HG03378 (cell line): ENCODE measurements at regions not wholly inside any gene's neighbourhood (a gene's known extent, or its start where the extent isn't known, plus 50 kb on each side); places are given as distances from the start of the nearest gene placed in this dataset.

ENCODE experiments used
- ATAC-seq: cut with Tn5 transposase; IDR thresholded peaks from one replicate; pipeline ENCODE4 v1.9.1; 2021; ENCODE audit warnings: mild to moderate bottlenecking, moderate library complexity; ENCODE audit not compliant: unreplicated experiment

GRCh38 chr6:6780231-6780630 is 191.7 kb downstream of the LY86 start:
- ATAC-seq, result no peak

GRCh38 chr6:6781172-6781872 is 192.8 kb downstream of the LY86 start:
- ATAC-seq, result no peak

DNA sequence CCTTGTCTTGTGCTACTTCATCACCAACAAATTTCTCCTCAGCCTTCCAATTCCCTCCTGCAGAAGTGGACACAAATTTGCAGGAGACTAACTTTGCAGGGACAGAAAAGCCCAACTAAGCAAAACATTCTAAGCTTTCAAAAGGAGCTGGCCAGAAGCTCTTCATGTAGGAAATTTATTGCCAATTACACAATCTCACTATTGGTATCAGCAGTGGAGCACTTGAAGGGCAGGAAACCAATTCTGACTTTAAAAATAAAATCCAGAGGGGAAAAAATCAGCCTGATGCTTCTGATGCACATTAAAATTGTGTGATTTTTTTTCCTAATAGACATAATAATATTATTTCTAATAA is 193.3 kb downstream of the LY86 start:
- ATAC-seq, result no peak

DNA sequence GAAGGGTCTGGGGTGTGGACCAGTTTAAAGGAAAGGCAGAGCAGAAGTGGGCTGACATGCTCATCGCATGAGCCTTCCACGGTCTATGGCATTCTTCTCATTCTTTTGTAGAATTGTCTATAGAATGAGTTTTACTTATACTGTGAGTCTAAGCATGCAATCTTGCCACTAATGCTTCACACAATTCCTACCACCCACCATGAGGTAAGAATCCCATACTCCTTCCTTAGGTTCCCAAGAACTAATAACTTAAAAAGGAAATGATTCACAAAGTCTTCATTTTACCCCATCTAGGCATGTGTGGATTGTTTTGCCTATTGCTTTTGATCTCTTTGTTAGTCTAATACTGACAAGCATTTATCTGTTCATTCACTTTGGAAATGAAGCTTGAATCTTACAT is 195.2 kb downstream of the LY86 start:
- no peak for ATAC-seq

DNA sequence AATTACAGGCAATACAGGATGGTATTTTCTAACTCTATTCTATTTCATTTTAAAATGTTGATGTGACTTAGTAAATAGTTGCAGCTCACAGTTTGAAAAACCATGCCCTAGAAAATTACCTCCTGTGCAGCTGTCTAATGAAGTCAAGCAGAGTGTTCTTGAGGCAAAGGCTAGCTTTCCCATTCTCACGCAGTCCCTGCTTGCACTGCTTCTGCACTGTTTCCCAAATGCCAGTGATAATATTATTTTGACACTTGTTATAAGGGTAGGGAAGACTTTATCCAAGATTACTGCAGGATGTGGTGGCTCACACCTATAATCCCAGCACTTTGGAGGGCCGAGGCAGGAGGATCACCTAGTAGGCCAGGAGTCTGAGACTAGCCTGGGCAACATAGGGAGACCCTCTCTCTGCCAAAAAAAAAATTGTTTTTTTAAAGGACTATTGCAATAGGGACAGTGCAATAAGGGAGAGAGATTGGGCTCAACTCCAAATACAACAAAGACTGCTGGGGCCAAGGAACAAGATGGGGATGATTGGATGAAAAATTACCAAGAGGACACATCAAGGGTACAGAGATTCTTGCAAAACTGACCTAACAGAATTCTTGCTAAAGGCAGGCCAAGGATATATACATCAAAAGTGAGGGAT is 196.1 kb downstream of the LY86 start:
- no peak for ATAC-seq

DNA sequence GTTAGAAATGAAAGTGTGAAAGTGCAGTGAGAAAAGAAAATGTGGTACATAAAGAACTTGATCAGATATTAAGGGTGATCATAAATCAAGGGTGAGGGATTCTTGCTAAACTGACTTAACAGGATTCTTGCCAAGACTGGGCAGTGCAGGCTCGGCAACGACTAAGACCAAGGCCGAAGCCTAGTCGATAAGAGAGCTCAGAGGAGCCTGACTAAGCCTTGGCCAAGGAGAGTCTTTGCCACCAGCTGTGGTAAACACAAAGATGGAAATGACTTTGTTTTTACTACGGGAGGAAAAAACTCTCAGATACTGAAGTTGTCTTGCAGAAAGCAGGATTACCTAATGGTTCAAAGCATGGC is 196.6 kb downstream of the LY86 start:
- no peak for ATAC-seq

GRCh38 chr6:6788394-6789032 is 200.0 kb downstream of the LY86 start:
- no peak for ATAC-seq

DNA sequence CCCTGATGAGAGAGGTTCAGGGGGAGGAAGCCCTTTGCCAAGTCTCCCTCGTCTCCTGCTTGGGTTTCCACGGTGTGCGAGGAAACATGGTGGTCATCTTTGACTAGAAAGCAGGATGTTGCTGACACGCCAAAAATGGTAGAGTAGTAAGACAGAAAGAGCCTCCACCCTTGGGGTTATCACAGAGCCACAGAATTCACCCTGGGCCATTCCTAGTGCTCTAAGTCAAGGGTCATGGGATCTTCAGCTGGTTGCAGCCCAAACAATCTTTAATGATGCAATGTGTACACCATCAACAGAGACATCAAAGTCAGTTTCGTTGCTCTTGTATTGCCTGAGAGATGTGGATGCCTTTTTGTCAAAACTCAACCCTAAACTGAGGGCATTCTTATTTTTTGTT is 201.9 kb downstream of the LY86 start:
- no peak for ATAC-seq

GRCh38 chr6:6790891-6791290 is 202.4 kb downstream of the LY86 start:
- no peak for ATAC-seq

- ATAC-seq, result no peak
Measured at GRCh38 chr6:6793388-6794250, 205.1 kb downstream of the LY86 start.

- ATAC-seq, result no peak
Measured at GRCh38 chr6:6795393-6795792, 206.9 kb downstream of the LY86 start.

GRCh38 chr6:6796818-6797217 is 208.3 kb downstream of the LY86 start:
- ATAC-seq, result no peak

DNA sequence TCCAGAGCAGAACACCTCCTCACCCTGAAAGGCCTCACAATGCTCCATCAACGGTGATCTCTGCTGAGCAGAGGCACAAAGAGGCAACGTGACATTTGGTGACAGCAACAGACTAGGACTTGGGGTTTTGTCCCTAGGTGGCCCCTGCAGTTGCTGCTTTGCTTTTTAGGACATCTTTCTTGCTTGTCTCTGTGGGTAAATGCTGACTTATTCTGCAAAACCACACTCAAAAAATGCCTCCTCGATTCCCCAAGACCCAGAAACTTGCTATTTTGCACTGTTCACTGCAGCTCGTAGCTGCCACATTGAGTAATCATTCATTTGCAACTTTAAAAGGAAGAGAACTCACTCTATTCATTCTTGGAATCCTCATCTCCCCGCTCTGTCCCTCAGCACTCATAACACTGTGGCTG is 209.9 kb downstream of the LY86 start:
- ATAC-seq, result peak; percentile 32

DNA sequence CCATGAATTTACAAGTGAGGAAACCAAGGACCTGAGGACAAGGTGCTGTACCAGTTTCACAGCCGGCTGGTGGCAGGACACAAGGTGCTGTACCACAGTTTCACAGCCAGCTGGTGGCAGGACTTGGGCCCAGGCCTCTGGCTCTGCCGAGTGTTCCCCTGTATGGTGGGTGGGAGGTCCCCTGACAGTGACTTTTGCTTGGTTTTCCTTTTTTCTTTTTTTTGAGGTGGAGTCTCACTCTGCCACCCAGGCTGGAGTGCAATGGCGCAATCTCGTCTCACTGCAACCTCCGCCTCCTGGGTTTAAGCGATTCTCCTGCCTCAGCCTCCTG is 212.4 kb downstream of the LY86 start:
- ATAC-seq, result no peak

DNA sequence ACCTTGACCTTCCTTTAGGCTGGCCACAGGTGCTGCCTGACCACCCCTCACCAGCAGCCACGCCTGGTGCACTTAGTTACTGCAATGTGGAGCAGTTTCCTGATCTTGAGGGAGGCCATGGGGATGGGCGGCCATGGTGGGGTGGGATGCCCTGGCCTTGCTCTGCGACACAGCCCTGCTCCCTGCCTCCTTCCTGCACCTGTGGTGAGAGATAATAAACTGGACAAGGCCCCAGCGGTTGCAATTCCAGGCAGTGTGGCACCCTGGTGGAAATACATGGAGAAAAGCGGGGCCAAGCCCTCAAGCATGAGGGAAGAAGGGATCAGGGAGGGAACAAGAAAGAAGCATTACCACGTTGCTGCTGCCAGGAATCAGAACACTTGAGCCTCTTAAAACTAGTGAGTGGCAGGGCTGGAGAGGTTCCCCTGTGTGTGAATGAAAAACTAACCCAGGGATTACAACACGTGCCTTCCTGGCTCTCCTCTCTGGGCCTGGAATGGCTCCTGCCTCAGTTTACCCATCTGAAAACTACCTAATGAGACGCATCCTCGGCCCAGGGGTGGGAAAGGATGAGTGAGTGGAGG is 213.2 kb downstream of the LY86 start:
- no peak for ATAC-seq

- peak; percentile 82 for ATAC-seq
Measured at GRCh38 chr6:6803180-6803977, 214.9 kb downstream of the LY86 start.

GRCh38 chr6:6804843-6805615 is 216.5 kb downstream of the LY86 start:
- no peak for ATAC-seq

GRCh38 chr6:6806844-6807518 is 218.5 kb downstream of the LY86 start:
- no peak for ATAC-seq

DNA sequence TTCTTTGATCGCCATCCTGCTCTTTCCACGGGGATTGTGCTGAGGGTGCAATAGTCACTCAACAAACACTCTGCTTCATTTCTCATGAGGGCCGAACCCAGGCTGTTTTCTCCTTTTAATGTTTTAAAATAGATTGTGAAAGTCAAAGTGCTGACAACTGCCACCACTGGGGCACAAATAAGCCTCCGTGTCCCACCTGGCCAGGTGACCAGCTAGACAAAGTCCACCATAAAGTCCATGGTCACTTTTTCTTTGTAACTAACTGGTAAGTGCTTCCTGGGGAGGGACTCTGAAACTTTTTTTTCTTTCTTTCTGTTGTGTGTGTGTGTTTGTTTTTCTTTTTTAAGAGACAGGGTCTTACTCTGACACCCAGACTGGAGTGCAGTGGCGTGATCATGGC is 219.8 kb downstream of the LY86 start:
- ATAC-seq, result no peak
